ENCODE measurements at regions not wholly inside any gene's neighbourhood (a gene's known extent, or its start where the extent isn't known, plus 50 kb on each side); places are given as distances from the start of the nearest gene placed in this dataset.

- no peak for TF ChIP-seq CTCF (IDR thresholded peaks at IDR 0.05; ENCODE audit: control extremely low read depth, extremely low read depth)
- Histone ChIP-seq H3K9ac (ENCODE audit: insufficient read depth in 1 of 2, low read length in 2 of 2) (no peak overlapping the region), H3K4me1 (ENCODE audit: control insufficient read depth in 5 of 5, insufficient read depth in 5 of 5, low read length in 5 of 5) (peaks cover 0 to 27% (median 1%) of the 10 kb centered on the region in 5 donors), H3K36me3 (ENCODE audit: control insufficient read depth in 4 of 4, insufficient read depth in 4 of 4, low read length in 4 of 4) (no peaks in the 10 kb centered on the region), H3K27ac (ENCODE audit: low read depth in 1 of 2, low read length in 1 of 2) (peak overlapping the region in 1 of 2 donors; percentile 78), H3K9me3 (ENCODE audit: control insufficient read depth in 4 of 4, insufficient read depth in 3 of 4, low read length in 3 of 4) (no peaks in the 10 kb centered on the region), H3K27me3 (ENCODE audit: control insufficient read depth in 3 of 3, insufficient read depth in 3 of 3, low read length in 2 of 3) (no peaks in the 10 kb centered on the region), H3K4me3 (no peak overlapping the region)
- 74 to 89% methylated on average over 4 of the region's 4 CpGs for WGBS, 2 donors
- DNase-seq (peak in 2 of 3 donors; percentile 30 to 66), ATAC-seq (ENCODE audit: insufficient read depth, low FRiP score) (no peak)
Measured at GRCh38 chr1:56304975-56305374, 274.4 kb downstream of the PLPP3 start.

- H3K36me3 ChIP-seq (ENCODE audit: control insufficient read depth in 4 of 4, insufficient read depth in 4 of 4, low read length in 4 of 4), result no peaks in the 10 kb centered on the region
- 91 to 95% methylated on average over 1 of the region's 1 CpG for WGBS, 2 donors
- no peak overlapping the region for H3K4me3 ChIP-seq
- ATAC-seq (ENCODE audit: insufficient read depth, low FRiP score) (no peak), DNase-seq (no peak)
- TF ChIP-seq CTCF (IDR thresholded peaks at IDR 0.05; ENCODE audit: control extremely low read depth, extremely low read depth), result no peak
- H3K27ac ChIP-seq (ENCODE audit: low read depth in 1 of 2, low read length in 1 of 2), result no peak overlapping the region
- H3K9me3 ChIP-seq (ENCODE audit: control insufficient read depth in 4 of 4, insufficient read depth in 3 of 4, low read length in 3 of 4), result no peaks in the 10 kb centered on the region
- H3K27me3 ChIP-seq (ENCODE audit: control insufficient read depth in 3 of 3, insufficient read depth in 3 of 3, low read length in 2 of 3), result no peaks in the 10 kb centered on the region
- H3K4me1 ChIP-seq (ENCODE audit: control insufficient read depth in 5 of 5, insufficient read depth in 5 of 5, low read length in 5 of 5), result peaks cover 0 to 27% (median 0%) of the 10 kb centered on the region in 5 donors
- no peak overlapping the region for H3K9ac ChIP-seq (ENCODE audit: insufficient read depth in 1 of 2, low read length in 2 of 2)
Measured at GRCh38 chr1:56303805-56304204, 275.6 kb downstream of the PLPP3 start.

- no peak overlapping the region for H3K27ac ChIP-seq (ENCODE audit: low read depth in 1 of 2, low read length in 1 of 2)
- no peak for TF ChIP-seq CTCF (IDR thresholded peaks at IDR 0.05; ENCODE audit: control extremely low read depth, extremely low read depth)
- H3K9ac ChIP-seq (ENCODE audit: insufficient read depth in 1 of 2, low read length in 2 of 2), result no peak overlapping the region
- no peak for ATAC-seq (ENCODE audit: insufficient read depth, low FRiP score)
- H3K36me3 ChIP-seq (ENCODE audit: control insufficient read depth in 4 of 4, insufficient read depth in 4 of 4, low read length in 4 of 4), result no peaks in the 10 kb centered on the region
- 89 to 97% methylated on average over 2 of the region's 2 CpGs for WGBS, 2 donors
- no peak for DNase-seq
- no peaks in the 10 kb centered on the region for H3K27me3 ChIP-seq (ENCODE audit: control insufficient read depth in 3 of 3, insufficient read depth in 3 of 3, low read length in 2 of 3)
- no peak overlapping the region for H3K4me3 ChIP-seq
- no peaks in the 10 kb centered on the region for H3K9me3 ChIP-seq (ENCODE audit: control insufficient read depth in 4 of 4, insufficient read depth in 3 of 4, low read length in 3 of 4)
- H3K4me1 ChIP-seq (ENCODE audit: control insufficient read depth in 5 of 5, insufficient read depth in 5 of 5, low read length in 5 of 5), result peaks cover 0 to 29% (median 0%) of the 10 kb centered on the region in 5 donors
Measured at GRCh38 chr1:56302878-56303277, 276.5 kb downstream of the PLPP3 start.

GRCh38 chr1:56301791-56302190 is 277.6 kb downstream of the PLPP3 start:
- H3K27ac ChIP-seq (ENCODE audit: low read depth in 1 of 2, low read length in 1 of 2), result no peak overlapping the region
- DNase-seq, result no peak
- TF ChIP-seq CTCF (IDR thresholded peaks at IDR 0.05; ENCODE audit: control extremely low read depth, extremely low read depth), result no peak
- H3K4me1 ChIP-seq (ENCODE audit: control insufficient read depth in 5 of 5, insufficient read depth in 5 of 5, low read length in 5 of 5), result peaks cover 0 to 30% (median 0%) of the 10 kb centered on the region in 5 donors
- no peak overlapping the region for H3K4me3 ChIP-seq
- whole genome bisulfite sequencing, 2 donors, result 81 to 90% methylated on average over 5 of the region's 5 CpGs
- no peak overlapping the region for H3K9ac ChIP-seq (ENCODE audit: insufficient read depth in 1 of 2, low read length in 2 of 2)
- no peaks in the 10 kb centered on the region for H3K9me3 ChIP-seq (ENCODE audit: control insufficient read depth in 4 of 4, insufficient read depth in 3 of 4, low read length in 3 of 4)
- H3K27me3 ChIP-seq (ENCODE audit: control insufficient read depth in 3 of 3, insufficient read depth in 3 of 3, low read length in 2 of 3), result no peaks in the 10 kb centered on the region
- no peaks in the 10 kb centered on the region for H3K36me3 ChIP-seq (ENCODE audit: control insufficient read depth in 4 of 4, insufficient read depth in 4 of 4, low read length in 4 of 4)
- peak; percentile 41 for ATAC-seq (ENCODE audit: insufficient read depth, low FRiP score)
